K562 (cell line): ENCODE measurements at regions not wholly inside any gene's neighbourhood (a gene's known extent, or its start where the extent isn't known, plus 50 kb on each side); places are given as distances from the start of the nearest gene placed in this dataset.

Experiments used
- ATAC-seq: fragments of 200-7000 bp; cut with Tn5 transposase; 3 replicates; pipeline ENCODE4 v1.9.1; 2020; ENCODE audit warnings: moderate library complexity
- BruUV-seq: library from RNA; stranded (reverse); fragments of 400-500 nt; replicated peaks from 2 replicates; lab custom pipeline; 2021; lab: Mats Ljungman, UMichigan
- CTCF ChIA-PET: fragments of 300-600 bp; formaldehyde crosslinking; extraction: SDS; loops from one replicate; lab custom pipeline; 2021; ENCODE audit warnings: low intra/inter-chr PET ratio; lab: Yijun Ruan, JAX
- POLR2A ChIA-PET: fragments of 300-600, 350-650 bp; sonication (Branson Sonifier 250); formaldehyde crosslinking; extraction: SDS; loops from one replicate; lab custom pipeline; 2021; ENCODE audit warnings: antibody characterized with exemption, inconsistent platforms; lab: Yijun Ruan, JAX
- DNase-seq, 4 experiments: peaks; one replicate each; pipeline versions ENCODE4 v3.0.0 to v3.0.0-alpha.2; 2011 to 2018; ENCODE audit warnings: low spot score in 3 of 4, mixed read lengths in 3 of 4; ENCODE audit errors: extremely low read depth in 1 of 4
- FAIRE-seq: peaks from 2 replicates; lab custom pipeline; 2011; peaks lifted over from hg19 to GRCh38; lab: Jason Lieb, UNC
- H2AFZ ChIP-seq: 2 replicates; pipeline ENCODE4 v1.6.0; 2011; ENCODE audit warnings: low read depth, low read length, control low read depth, inconsistent platforms
- H3K27ac ChIP-seq: fragments of 200-600 bp; 3 replicates; pipeline ENCODE4 v1.8.0; 2011; ENCODE audit warnings: low read depth, mild to moderate bottlenecking, control low read depth, inconsistent platforms, low read length, moderate library complexity, mixed read lengths; ENCODE audit errors: extremely low read depth
- H3K27me3 ChIP-seq, 2 experiments: fragments of 300-600 bp in 1 of 2; 2 replicates in 1 of 2; 3 replicates in 1 of 2; pipeline versions ENCODE4 v1.6.0 to v1.8.0; 2011; ENCODE audit warnings: inconsistent platforms in 2 of 2, low read length in 2 of 2, mild to moderate bottlenecking in 1 of 2, mixed read lengths in 1 of 2, moderate library complexity in 1 of 2; ENCODE audit not compliant: control insufficient read depth in 2 of 2, insufficient read depth in 2 of 2
- H3K36me3 ChIP-seq: fragments of 300-600 bp; 3 replicates; pipeline ENCODE4 v1.8.0; 2011; ENCODE audit warnings: mild to moderate bottlenecking, low read length, inconsistent platforms; ENCODE audit not compliant: control insufficient read depth, insufficient read depth
- H3K4me1 ChIP-seq, 2 experiments: fragments of 200-600 bp in 1 of 2; replicated peaks in 1 of 2; 2 replicates in 1 of 2; 3 replicates in 1 of 2; pipeline versions ENCODE4 v1.5.1 to v1.8.0; 2011; ENCODE audit warnings: inconsistent platforms in 2 of 2, low read length in 2 of 2, mild to moderate bottlenecking in 1 of 2, mixed read lengths in 1 of 2, moderate library complexity in 1 of 2; ENCODE audit not compliant: control insufficient read depth in 2 of 2, insufficient read depth in 2 of 2
- H3K4me2 ChIP-seq: 2 replicates; pipeline ENCODE4 v1.6.1; 2011; ENCODE audit warnings: low read length, control low read depth, inconsistent platforms, mixed read lengths; ENCODE audit not compliant: insufficient read depth
- H3K4me3 ChIP-seq: fragments of 200-600 bp; sonication (generic), shearing (Covaris generic); 2 replicates; pipeline ENCODE4 v1.5.1; 2016; ENCODE audit warnings: control low read depth, inconsistent platforms
- H3K79me2 ChIP-seq: fragments of 200-600 bp; 3 replicates; pipeline ENCODE4 v1.8.0; 2011; ENCODE audit warnings: low read length, inconsistent platforms; ENCODE audit not compliant: control insufficient read depth, insufficient read depth
- H3K9ac ChIP-seq, 2 experiments: 2 replicates each; pipeline versions ENCODE4 v1.6.0 to v1.6.1; 2011; ENCODE audit warnings: low read depth in 2 of 2, low read length in 2 of 2, control low read depth in 1 of 2, inconsistent platforms in 1 of 2, mild to moderate bottlenecking in 1 of 2, mixed read lengths in 1 of 2; ENCODE audit not compliant: insufficient read depth in 1 of 2
- H3K9me1 ChIP-seq: one replicate; pipeline ENCODE4 v1.6.0; 2011; ENCODE audit warnings: inconsistent platforms, mild to moderate bottlenecking, low read length, moderate library complexity; ENCODE audit not compliant: control insufficient read depth, insufficient read depth
- H3K9me3 ChIP-seq: replicated peaks from 2 replicates; pipeline ENCODE4 v1.5.1; 2011; ENCODE audit warnings: low read depth, low read length, inconsistent platforms; ENCODE audit not compliant: control insufficient read depth, insufficient read depth
- H4K20me1 ChIP-seq: replicated peaks from 2 replicates; pipeline ENCODE4 v1.6.1; 2011; ENCODE audit warnings: low read length, inconsistent platforms, mixed read lengths; ENCODE audit not compliant: control insufficient read depth, insufficient read depth
- CBFA2T3 ChIP-seq: fragments of 450-650 bp; IDR thresholded peaks from 2 replicates; pipeline ENCODE4 v1.6.1; 2017
- CHD1 ChIP-seq: fragments of 200-600 bp; sonication (generic); IDR thresholded peaks from one replicate; pipeline ENCODE4 v1.6.1; 2012; ENCODE audit warnings: mild to moderate bottlenecking, moderate library complexity, low read length, inconsistent platforms
- DMBX1 ChIP-seq: fragments of 250-450 bp; sonication (Bioruptor Pico); IDR thresholded peaks from 2 replicates; pipeline ENCODE4 v1.8.0; 2022; ENCODE audit warnings: inconsistent platforms, mild to moderate bottlenecking, moderate library complexity, borderline replicate concordance
- GATAD2A ChIP-seq: fragments of 450-650 bp; IDR thresholded peaks from 2 replicates; pipeline ENCODE4 v1.6.1; 2017
- HDAC1 ChIP-seq, 2 experiments: fragments of 450-650 bp; IDR thresholded peaks; 2 replicates each; pipeline ENCODE4 v1.6.1; 2016 to 2017; ENCODE audit warnings: inconsistent platforms in 1 of 2, mild to moderate bottlenecking in 1 of 2, moderate library complexity in 1 of 2
- HDAC3 ChIP-seq: fragments of 450-650 bp; IDR thresholded peaks from 2 replicates; pipeline ENCODE4 v1.6.1; 2018; ENCODE audit warnings: borderline replicate concordance, mild to moderate bottlenecking, moderate library complexity; ENCODE audit not compliant: partially characterized antibody
- ILF3 ChIP-seq: fragments of 450-650 bp; IDR thresholded peaks from 2 replicates; pipeline ENCODE4 v1.6.1; 2018; ENCODE audit warnings: antibody characterized with exemption, mild to moderate bottlenecking, moderate library complexity, borderline replicate concordance
- MLX ChIP-seq, 2 experiments: fragments of 450-650 bp in 1 of 2; sonication (generic) in 1 of 2; formaldehyde crosslinking; conservative IDR thresholded peaks; 2 replicates each; pipeline versions ENCODE4 v1.4.0 to v1.8.1; 2020 to 2022; ENCODE audit warnings: mild to moderate bottlenecking in 1 of 2, missing genetic modification reagents in 1 of 2
- SNIP1 ChIP-seq: fragments of 450-650 bp; IDR thresholded peaks from 2 replicates; pipeline ENCODE4 v1.7.1; 2017; ENCODE audit warnings: low read depth, mild to moderate bottlenecking
- ZNF316 ChIP-seq: fragments of 450-650 bp; IDR thresholded peaks from 2 replicates; pipeline ENCODE4 v1.6.1; 2016
- ZNF436 ChIP-seq: fragments of 250-450, 450-650 bp; sonication (Bioruptor Pico); formaldehyde crosslinking; IDR thresholded peaks from 2 replicates; pipeline ENCODE4 v1.7.0; 2020; ENCODE audit warnings: mild to moderate bottlenecking
- WGBS: fragments of 100-300 bp; shearing (Covaris generic); methylation state at CpG from one replicate; pipeline ENCODE4 v1.1.6; 2016; ENCODE audit warnings: low coverage, mixed read lengths; ENCODE audit not compliant: insufficient coverage; ENCODE audit errors: missing lambda C conversion rate; 5-methylcytosine and 5-hydroxymethylcytosine counted together
- in situ Hi-C: fragments of 300-500 bp; cut with MboI; formaldehyde crosslinking; loops from 4 replicates; pipeline ENCODE4 v1.15.0; 2018; ENCODE audit warnings: inconsistent platforms, mixed read lengths
- intact Hi-C: fragments of 100-400 bp; cut with micrococcal nuclease; formaldehyde crosslinking; loops from 2 replicates; pipeline ENCODE4 v1.14.2; 2022
- TF ChIP-seq, protein P1 (sequence below): fragments of 450-650 bp; formaldehyde crosslinking; IDR thresholded peaks from 2 replicates; pipeline ENCODE4 v1.4.0; 2020; ENCODE audit warnings: mild to moderate bottlenecking, mixed read lengths
- TF ChIP-seq, protein P2 (sequence below): fragments of 450-650 bp; IDR thresholded peaks from 2 replicates; pipeline ENCODE4 v1.6.1; 2017; ENCODE audit warnings: antibody characterized with exemption

- DNase-seq = no peak
- TF ChIP-seq SNIP1 (no peak), ZNF436 (CRISPR knock-in tag) (no peak), HDAC1 (IDR thresholded peaks at IDR 0.05) (no peak), ILF3 (no peak), HDAC3 (no peak), DMBX1 (no peak), ZNF316 (no peak), CHD1 (no peak), GATAD2A (no peak), MLX (CRISPR knock-in tag; conservative IDR thresholded peaks at IDR 0.05) (no peak), CBFA2T3 (no peak)
- TF ChIP-seq, protein P1, sequence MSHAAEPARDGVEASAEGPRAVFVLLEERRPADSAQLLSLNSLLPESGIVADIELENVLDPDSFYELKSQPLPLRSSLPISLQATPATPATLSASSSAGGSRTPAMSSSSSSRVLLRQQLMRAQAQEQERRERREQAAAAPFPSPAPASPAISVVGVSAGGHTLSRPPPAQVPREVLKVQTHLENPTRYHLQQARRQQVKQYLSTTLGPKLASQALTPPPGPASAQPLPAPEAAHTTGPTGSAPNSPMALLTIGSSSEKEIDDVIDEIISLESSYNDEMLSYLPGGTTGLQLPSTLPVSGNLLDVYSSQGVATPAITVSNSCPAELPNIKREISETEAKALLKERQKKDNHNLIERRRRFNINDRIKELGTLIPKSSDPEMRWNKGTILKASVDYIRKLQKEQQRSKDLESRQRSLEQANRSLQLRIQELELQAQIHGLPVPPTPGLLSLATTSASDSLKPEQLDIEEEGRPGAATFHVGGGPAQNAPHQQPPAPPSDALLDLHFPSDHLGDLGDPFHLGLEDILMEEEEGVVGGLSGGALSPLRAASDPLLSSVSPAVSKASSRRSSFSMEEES (CRISPR knock-in tag) = no peak
- TF ChIP-seq, protein P2, sequence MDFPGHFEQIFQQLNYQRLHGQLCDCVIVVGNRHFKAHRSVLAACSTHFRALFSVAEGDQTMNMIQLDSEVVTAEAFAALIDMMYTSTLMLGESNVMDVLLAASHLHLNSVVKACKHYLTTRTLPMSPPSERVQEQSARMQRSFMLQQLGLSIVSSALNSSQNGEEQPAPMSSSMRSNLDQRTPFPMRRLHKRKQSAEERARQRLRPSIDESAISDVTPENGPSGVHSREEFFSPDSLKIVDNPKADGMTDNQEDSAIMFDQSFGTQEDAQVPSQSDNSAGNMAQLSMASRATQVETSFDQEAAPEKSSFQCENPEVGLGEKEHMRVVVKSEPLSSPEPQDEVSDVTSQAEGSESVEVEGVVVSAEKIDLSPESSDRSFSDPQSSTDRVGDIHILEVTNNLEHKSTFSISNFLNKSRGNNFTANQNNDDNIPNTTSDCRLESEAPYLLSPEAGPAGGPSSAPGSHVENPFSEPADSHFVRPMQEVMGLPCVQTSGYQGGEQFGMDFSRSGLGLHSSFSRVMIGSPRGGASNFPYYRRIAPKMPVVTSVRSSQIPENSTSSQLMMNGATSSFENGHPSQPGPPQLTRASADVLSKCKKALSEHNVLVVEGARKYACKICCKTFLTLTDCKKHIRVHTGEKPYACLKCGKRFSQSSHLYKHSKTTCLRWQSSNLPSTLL = no peak
- Histone ChIP-seq H3K79me2 (peaks cover 12% of the 10 kb centered on the region; the same call in 1 of the 3 replicates), H2AFZ (no peak overlapping the region), H3K4me2 (no peak overlapping the region), H3K4me3 (no peak overlapping the region), H3K9me3 (no peaks in the 10 kb centered on the region), H3K36me3 (peaks cover 11% of the 10 kb centered on the region; the same call in 2 of the 3 replicates), H3K9me1 (no peaks in the 10 kb centered on the region), H4K20me1 (peaks cover 12% of the 10 kb centered on the region; the same call in 1 of the 2 replicates), H3K4me1 (peaks cover 11 to 36% of the 10 kb centered on the region in 2 experiments; a peak in 3 of 5 replicates), H3K27ac (no peak overlapping the region), H3K27me3 (no peaks in the 10 kb centered on the region), H3K9ac (no peak overlapping the region)
- in situ Hi-C loops (no loop called here), intact Hi-C loops (no loop called here)
- POLR2A ChIA-PET = no interaction called here
- 39% methylated on average over 3 of the region's 3 CpGs for WGBS
- no peak for FAIRE-seq
- ATAC-seq = no peak
- CTCF ChIA-PET = no interaction called here
- BruUV-seq = no TSS peak
These were observed 54.1 kb downstream of the PTPRS start for GRCh38 chr19:5286465-5287029.
